Left ventricle myocardium superior (tissue), 1 donor: ENCODE measurements at regions not wholly inside any gene's neighbourhood (a gene's known extent, or its start where the extent isn't known, plus 50 kb on each side); places are given as distances from the start of the nearest gene placed in this dataset.

Experiments
- ATAC-seq: fragments of 200-7000 bp; cut with Tn5 transposase; one replicate; pipeline ENCODE4 v1.9.1; 2020; ENCODE audit warnings: mild to moderate bottlenecking, moderate library complexity
- DNase-seq: peaks from one replicate; pipeline ENCODE4 v3.0.0-alpha.2; 2020
- intact Hi-C: fragments of 100-400 bp; cut with micrococcal nuclease; formaldehyde crosslinking; loops from one replicate; pipeline ENCODE4 v1.11.0; 2022
- donor health status: DM: no; HTN: yes; CAD: no; lungs with severe emphysema.

DNA sequence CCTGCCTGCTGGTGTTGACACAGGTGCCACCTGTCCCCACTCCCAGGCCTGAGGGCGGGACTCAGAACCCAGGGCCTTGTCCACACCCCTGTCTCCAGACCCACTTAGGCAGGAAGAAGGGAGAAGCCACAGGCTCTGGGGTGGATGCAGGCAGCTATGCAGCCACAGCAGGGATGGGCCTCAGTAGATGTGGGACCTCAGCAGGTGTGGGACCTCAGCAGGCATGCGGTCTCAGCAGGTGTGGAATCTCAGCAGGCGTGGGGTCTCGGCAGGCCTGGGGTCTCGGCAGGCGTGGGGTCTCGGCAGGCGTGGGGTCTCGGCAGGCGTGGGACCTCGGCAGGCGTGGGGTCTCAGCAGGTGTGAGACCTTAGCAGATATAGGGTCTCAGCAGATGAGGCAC is 118.0 kb upstream of the PITRM1 start:
- intact Hi-C loops: no loop called here
- DNase-seq (no peak), ATAC-seq (no peak)

- ATAC-seq: no peak
- no peak for DNase-seq
- intact Hi-C loops: no loop called here
Observed at GRCh38 chr10:3287572-3288445, 115.2 kb upstream of the PITRM1 start.

DNA sequence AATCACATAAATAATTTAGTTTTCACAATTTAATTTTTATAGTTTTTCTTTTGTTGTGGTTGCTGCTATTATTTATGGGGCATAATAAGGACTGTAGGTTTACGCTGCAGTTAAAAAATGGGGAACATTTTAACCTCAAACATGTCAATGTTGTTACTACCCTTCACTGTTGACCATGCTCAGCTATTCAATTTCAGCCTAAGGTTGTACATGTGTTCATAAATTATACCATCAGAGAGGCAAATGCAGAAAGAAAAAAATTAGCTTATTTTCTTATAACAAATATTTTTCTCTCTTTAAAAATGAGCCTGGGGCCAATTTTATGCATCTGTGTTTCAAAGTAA is 110.1 kb upstream of the PITRM1 start:
- no peak for DNase-seq
- no peak for ATAC-seq
- intact Hi-C loops: no loop called here

GRCh38 chr10:3281941-3282673 is 109.5 kb upstream of the PITRM1 start:
- peak; percentile 57 for ATAC-seq
- DNase-seq: no peak
- intact Hi-C loops: no loop called here

- intact Hi-C loops: no loop called here
- no peak for DNase-seq
- ATAC-seq: no peak
Observed at GRCh38 chr10:3278771-3279170, 106.2 kb upstream of the PITRM1 start.

DNA sequence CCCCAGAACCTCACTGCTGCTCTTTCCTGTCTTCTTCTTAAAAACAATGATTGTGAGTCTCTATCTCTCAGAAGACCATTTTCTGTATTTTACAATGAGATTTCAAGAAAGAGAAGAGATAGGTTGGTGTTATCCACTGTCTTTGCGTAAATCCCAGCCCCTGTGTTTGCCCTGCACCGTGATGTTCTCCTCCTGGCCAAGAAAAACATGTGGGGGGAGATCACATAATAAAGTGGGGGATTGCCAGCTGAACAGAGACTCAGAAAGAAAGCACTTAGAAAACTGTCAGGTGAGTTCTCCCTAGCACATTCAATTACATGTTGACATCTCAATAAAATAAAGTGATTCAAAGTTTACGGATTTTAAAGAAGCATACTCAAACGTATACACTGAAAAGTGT is 105.0 kb upstream of the PITRM1 start:
- no peak for DNase-seq
- no peak for ATAC-seq
- intact Hi-C loops: no loop called here

GRCh38 chr10:3274414-3274813 is 101.8 kb upstream of the PITRM1 start:
- intact Hi-C loops: no loop called here
- DNase-seq (no peak), ATAC-seq (no peak)

DNA sequence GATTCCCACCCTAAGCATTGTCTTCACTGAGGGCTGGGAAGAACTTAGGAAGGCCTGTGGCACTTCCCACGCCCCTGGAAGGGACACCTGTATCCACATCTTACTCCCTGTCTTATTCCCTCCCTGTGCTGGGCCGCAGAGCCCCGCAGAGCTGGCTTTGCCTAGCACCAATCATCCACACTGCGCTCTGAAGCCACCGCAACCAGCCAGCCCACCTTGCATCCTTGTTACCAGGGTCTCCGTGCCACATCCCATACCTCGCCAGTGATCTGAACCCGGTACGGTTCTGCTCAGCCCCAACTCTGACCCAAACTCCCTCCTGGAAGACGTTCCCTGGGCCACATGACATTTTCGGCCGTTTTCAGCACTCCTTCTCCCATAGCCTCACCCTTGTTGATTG is 101.4 kb upstream of the PITRM1 start:
- intact Hi-C loops: no loop called here
- DNase-seq (no peak), ATAC-seq (no peak)

DNA sequence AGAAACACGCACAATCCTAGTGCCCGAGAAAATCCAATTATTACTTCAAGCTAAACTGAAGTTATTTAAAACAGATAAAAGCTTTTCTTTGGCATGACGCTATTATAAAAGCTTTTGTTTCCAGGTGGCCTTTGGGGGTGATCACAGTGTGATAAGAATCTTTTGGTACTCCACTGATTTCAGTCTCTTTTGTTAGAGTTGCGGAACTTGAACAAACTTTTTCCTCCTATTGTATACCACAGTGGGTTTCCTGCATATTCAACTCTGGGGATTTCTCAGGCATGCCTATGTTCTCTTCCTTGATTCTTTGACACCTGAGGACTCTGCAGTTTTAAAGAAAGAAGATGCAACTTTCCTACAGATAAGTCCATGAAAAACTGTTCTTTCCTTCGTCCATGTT is 99.7 kb upstream of the PITRM1 start:
- no peak for DNase-seq
- intact Hi-C loops: no loop called here
- ATAC-seq: no peak

DNA sequence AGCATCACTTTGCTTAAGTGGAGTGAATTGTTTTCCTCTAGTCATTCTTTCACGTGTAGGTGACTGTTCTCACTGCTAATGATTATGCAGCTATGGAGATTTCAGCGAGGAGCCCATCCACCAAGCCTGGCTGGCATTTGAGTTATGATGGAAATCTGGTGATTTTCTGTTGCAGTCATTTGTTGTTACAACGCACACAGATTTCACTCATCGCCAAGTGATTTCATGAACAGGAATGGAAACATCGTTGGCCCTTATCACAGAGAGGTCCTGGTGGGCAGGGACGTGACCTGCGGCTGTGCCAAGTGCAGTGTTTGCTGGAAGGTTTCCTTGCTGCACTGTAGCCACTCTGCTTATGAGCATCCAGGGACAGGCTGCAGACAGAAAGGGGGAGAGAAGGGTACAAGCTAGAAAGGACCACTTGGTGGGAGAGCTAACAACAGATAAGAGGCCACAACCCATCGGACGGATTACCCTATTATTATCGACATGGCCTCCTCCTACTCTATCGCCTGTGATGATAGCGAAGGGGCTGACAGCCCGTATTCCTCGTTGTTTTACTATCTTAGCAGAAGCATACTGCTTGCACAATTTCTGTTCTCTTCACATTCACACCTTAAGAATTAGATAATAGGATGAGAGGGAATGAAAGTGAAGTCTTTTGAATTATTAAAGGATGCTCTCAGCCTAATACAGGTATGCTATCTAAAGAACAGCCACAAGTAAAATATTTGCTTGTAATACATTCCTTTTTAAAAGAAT is 99.0 kb upstream of the PITRM1 start:
- ATAC-seq: peak; percentile 91
- intact Hi-C loops: no loop called here

GRCh38 chr10:3270577-3271316 is 98.2 kb upstream of the PITRM1 start:
- no peak for DNase-seq
- intact Hi-C loops: no loop called here
- ATAC-seq: no peak

More for the DNA sequence above, 99.0 kb upstream of the PITRM1 start:
- peak; percentile 44 for DNase-seq

- DNase-seq (no peak), ATAC-seq (no peak)
- intact Hi-C loops: no loop called here
Observed at GRCh38 chr10:3268025-3268424, 95.4 kb upstream of the PITRM1 start.

- ATAC-seq (no peak), DNase-seq (no peak)
- intact Hi-C loops: no loop called here
Observed at GRCh38 chr10:3265088-3265487, 92.5 kb upstream of the PITRM1 start.

- intact Hi-C loops: no loop called here
- DNase-seq (no peak), ATAC-seq (no peak)
Observed at GRCh38 chr10:3264161-3264761, 91.7 kb upstream of the PITRM1 start.

DNA sequence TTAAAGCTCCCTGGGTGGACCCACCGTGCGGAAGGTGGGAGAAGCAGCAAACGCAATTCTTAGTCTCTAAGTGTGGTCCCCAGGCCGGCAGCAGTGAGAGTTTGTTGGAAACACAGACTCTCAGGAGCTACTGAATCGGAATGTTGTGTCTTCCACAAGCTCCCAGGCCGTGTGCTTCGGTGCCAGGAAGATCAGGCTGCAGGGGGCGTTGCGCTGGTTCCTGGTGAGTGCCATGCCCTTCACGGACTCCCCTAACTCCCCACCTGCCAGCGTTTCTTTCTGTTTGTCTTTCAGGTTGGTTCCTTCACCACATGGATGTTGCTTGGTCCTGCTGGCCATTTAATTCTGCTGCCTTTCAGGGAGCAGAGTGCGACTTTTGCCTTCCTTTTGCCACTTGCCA is 91.2 kb upstream of the PITRM1 start:
- ATAC-seq (no peak), DNase-seq (no peak)
- intact Hi-C loops: no loop called here

- ATAC-seq: no peak
- no peak for DNase-seq
- intact Hi-C loops: no loop called here
Observed at GRCh38 chr10:3263082-3263481, 90.5 kb upstream of the PITRM1 start.

- ATAC-seq (no peak), DNase-seq (no peak)
- intact Hi-C loops: no loop called here
Observed at GRCh38 chr10:3261921-3262320, 89.3 kb upstream of the PITRM1 start.

DNA sequence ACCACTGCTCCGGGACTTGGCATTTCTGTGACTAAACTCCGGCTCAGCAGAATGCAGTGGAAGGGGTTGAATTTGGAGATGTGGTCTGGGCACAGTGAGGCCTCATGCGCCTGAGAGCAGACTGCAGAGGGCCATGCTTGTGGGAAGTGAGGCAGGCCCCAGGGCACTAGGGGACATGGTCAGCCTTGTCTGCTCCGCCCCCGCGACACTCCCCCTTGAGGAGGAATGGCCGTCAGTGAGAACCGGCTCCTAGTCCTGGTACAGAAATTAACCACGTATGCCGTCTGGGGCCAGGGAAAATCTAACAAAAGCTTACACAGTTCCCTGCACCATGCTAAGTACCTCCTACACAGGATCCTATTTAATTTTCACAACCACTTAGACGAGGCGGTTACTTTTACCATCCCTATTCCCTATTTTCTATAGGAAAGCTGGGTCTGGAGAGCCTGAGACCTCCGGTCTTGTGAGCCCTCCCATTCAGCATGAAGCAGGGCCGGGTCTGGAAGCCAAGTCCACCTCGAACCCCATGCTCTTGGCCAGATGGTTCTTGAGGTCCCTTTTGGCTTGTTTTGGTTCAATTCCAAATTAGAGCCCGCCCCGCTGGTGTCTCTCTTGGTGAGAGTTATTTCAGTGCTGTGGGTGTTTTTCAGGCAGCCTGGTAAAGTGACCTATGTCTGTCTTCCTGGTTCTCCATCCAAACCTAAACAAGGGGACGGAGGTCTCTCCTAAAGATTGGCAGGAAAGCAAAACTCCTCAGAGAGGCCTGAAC is 87.7 kb upstream of the PITRM1 start:
- intact Hi-C loops: no loop called here
- ATAC-seq: no peak
- DNase-seq: no peak
